Mesodermal cell (in vitro differentiated cells): ENCODE measurements at regions not wholly inside any gene's neighbourhood (a gene's known extent, or its start where the extent isn't known, plus 50 kb on each side); places are given as distances from the start of the nearest gene placed in this dataset.

Experiments
- H3K27ac ChIP-seq: 2 replicates; pipeline ENCODE4 v1.7.0; 2013; ENCODE audit warnings: mild to moderate bottlenecking, low read depth, low read length, moderate library complexity; ENCODE audit not compliant: severe bottlenecking
- H3K36me3 ChIP-seq: 2 replicates; pipeline ENCODE4 v1.7.1; 2013; ENCODE audit warnings: mild to moderate bottlenecking, low read length, moderate library complexity; ENCODE audit not compliant: control insufficient read depth, insufficient read depth
- H3K4me1 ChIP-seq: one replicate; pipeline ENCODE4 v1.7.1; 2013; ENCODE audit warnings: mild to moderate bottlenecking, low read length; ENCODE audit not compliant: insufficient read depth, control insufficient read depth, poor library complexity, severe bottlenecking
- H3K4me3 ChIP-seq: 2 replicates; pipeline ENCODE4 v1.7.0; 2013; ENCODE audit warnings: low read length, control low read depth, mild to moderate bottlenecking; ENCODE audit not compliant: insufficient read depth, poor library complexity, severe bottlenecking; ENCODE audit errors: extremely low read depth
- H3K9me3 ChIP-seq: 2 replicates; pipeline ENCODE4 v1.7.1; 2013; ENCODE audit warnings: mild to moderate bottlenecking, low read length, moderate library complexity; ENCODE audit not compliant: control insufficient read depth

DNA sequence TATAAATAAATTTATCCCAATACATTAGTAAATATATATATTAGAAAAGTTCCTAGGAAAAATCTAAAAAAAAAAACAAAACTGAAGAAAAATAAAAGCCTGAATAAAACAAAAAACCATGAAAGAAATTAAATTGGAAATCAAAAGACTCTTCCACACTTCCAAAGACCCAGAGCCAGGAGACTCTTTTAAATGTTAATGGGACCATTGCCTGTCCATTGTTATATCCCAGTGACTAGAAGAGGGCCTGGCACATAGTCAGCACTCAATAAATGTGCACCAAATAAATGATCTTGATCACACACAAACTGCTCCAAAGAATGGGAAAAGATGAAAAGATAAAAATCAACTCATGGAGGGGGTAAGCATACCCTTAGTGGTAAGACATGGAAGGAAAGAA is 51.3 kb upstream of the CLDN18 start:
- Histone ChIP-seq H3K36me3 (no peaks in the 10 kb centered on the region), H3K4me1 (no peaks in the 10 kb centered on the region), H3K27ac (no peak overlapping the region), H3K9me3 (no peaks in the 10 kb centered on the region), H3K4me3 (no peak overlapping the region)
